Activated gamma-delta T cell treated with Interleukin-2 at 50 U/mL for 16 hours (primary cell): ENCODE measurements at regions not wholly inside any gene's neighbourhood (a gene's known extent, or its start where the extent isn't known, plus 50 kb on each side); places are given as distances from the start of the nearest gene placed in this dataset.

Experiments used
- DNase-seq: peaks from one replicate; pipeline ENCODE4 v3.0.0-alpha.2; 2020

GRCh38 chr7:155182406-155182970 lies 112.4 kb downstream of the HTR5A start:
- DNase-seq, result no peak

GRCh38 chr7:155183655-155184054 lies 113.5 kb downstream of the HTR5A start:
- DNase-seq, result no peak

GRCh38 chr7:155184923-155185322 lies 112.8 kb upstream of the INSIG1 start:
- DNase-seq, result no peak

GRCh38 chr7:155187061-155187785 lies 110.5 kb upstream of the INSIG1 start:
- DNase-seq, result no peak

- DNase-seq, result no peak
Observed at GRCh38 chr7:155188357-155188756, 109.3 kb upstream of the INSIG1 start.

GRCh38 chr7:155188821-155189581 lies 108.7 kb upstream of the INSIG1 start:
- no peak for DNase-seq

GRCh38 chr7:155189590-155189989 lies 108.1 kb upstream of the INSIG1 start:
- DNase-seq, result no peak

- peak; percentile 56 for DNase-seq
Observed at GRCh38 chr7:155190688-155191087, 107.0 kb upstream of the INSIG1 start.

- no peak for DNase-seq
Observed at GRCh38 chr7:155191137-155191536, 106.5 kb upstream of the INSIG1 start.

- no peak for DNase-seq
Observed at GRCh38 chr7:155191901-155192478, 105.7 kb upstream of the INSIG1 start.

- DNase-seq, result no peak
Observed at GRCh38 chr7:155192961-155193640, 104.6 kb upstream of the INSIG1 start.

GRCh38 chr7:155193716-155194115 lies 104.0 kb upstream of the INSIG1 start:
- no peak for DNase-seq

- DNase-seq, result no peak
Observed at GRCh38 chr7:155194382-155195140, 103.1 kb upstream of the INSIG1 start.

- no peak for DNase-seq
Observed at GRCh38 chr7:155195939-155196523, 101.6 kb upstream of the INSIG1 start.

GRCh38 chr7:155198196-155198892 lies 99.3 kb upstream of the INSIG1 start:
- DNase-seq, result no peak

GRCh38 chr7:155198901-155199845 lies 98.5 kb upstream of the INSIG1 start:
- no peak for DNase-seq

- no peak for DNase-seq
Observed at GRCh38 chr7:155201325-155202087, 96.2 kb upstream of the INSIG1 start.

GRCh38 chr7:155202106-155202871 lies 95.4 kb upstream of the INSIG1 start:
- no peak for DNase-seq
